MCF 10A (cell line): ENCODE measurements at regions not wholly inside any gene's neighbourhood (a gene's known extent, or its start where the extent isn't known, plus 50 kb on each side); places are given as distances from the start of the nearest gene placed in this dataset.

Experiments used
- BruUV-seq: library from RNA; stranded (reverse); fragments of 400-500 nt; replicated peaks from 2 replicates; lab custom pipeline; 2021; lab: Mats Ljungman, UMichigan
- CTCF ChIA-PET: fragments of 300-600 bp; sonication (Branson Sonifier 250); formaldehyde crosslinking; extraction: SDS; loops from one replicate; lab custom pipeline; 2021; ENCODE audit warnings: antibody characterized with exemption, inconsistent platforms; lab: Yijun Ruan, JAX
- POLR2A ChIA-PET: fragments of 300-600, 350-650 bp; sonication (Branson Sonifier 250); formaldehyde crosslinking; extraction: SDS; loops from one replicate; lab custom pipeline; 2020; ENCODE audit warnings: antibody characterized with exemption, inconsistent platforms; lab: Yijun Ruan, JAX
- DNase-seq: peaks from one replicate; pipeline ENCODE4 v3.0.0-alpha.2; 2018; ENCODE audit not compliant: unreplicated experiment
- H3K27ac Mint-ChIP-seq: one replicate; pipeline ENCODE4 v1.8.0; 2022; ENCODE audit warnings: mild to moderate bottlenecking, low read depth, mixed read lengths; ENCODE audit not compliant: unreplicated experiment
- H3K27me3 Mint-ChIP-seq: one replicate; pipeline ENCODE4 v1.8.0; 2022; ENCODE audit warnings: mixed read lengths; ENCODE audit not compliant: insufficient read depth, unreplicated experiment
- H3K36me3 Mint-ChIP-seq: one replicate; pipeline ENCODE4 v1.8.0; 2022; ENCODE audit warnings: mild to moderate bottlenecking, moderate library complexity, mixed read lengths; ENCODE audit not compliant: insufficient read depth, unreplicated experiment
- H3K4me1 Mint-ChIP-seq: one replicate; pipeline ENCODE4 v1.8.0; 2022; ENCODE audit warnings: mixed read lengths; ENCODE audit not compliant: insufficient read depth, unreplicated experiment
- H3K4me3 Mint-ChIP-seq: one replicate; pipeline ENCODE4 v1.8.0; 2022; ENCODE audit warnings: mild to moderate bottlenecking, moderate library complexity, mixed read lengths; ENCODE audit not compliant: unreplicated experiment
- H3K9me3 Mint-ChIP-seq: one replicate; pipeline ENCODE4 v1.8.0; 2022; ENCODE audit warnings: mixed read lengths; ENCODE audit not compliant: unreplicated experiment
- CTCF ChIP-seq: fragments of 200-600 bp; IDR thresholded peaks from one replicate; pipeline ENCODE4 v1.8.0; 2022; ENCODE audit warnings: antibody characterized with exemption, mild to moderate bottlenecking; ENCODE audit not compliant: unreplicated experiment
- intact Hi-C: fragments of 100-400 bp; cut with micrococcal nuclease; formaldehyde crosslinking; loops from 2 replicates; pipeline ENCODE4 v1.14.1; 2022

- no peak for TF ChIP-seq CTCF
- POLR2A ChIA-PET, result no interaction called here
- Mint-ChIP-seq H3K27ac (no peak overlapping the region), H3K4me1 (no peaks in the 10 kb centered on the region), H3K4me3 (no peak overlapping the region), H3K27me3 (no peaks in the 10 kb centered on the region), H3K36me3 (no peaks in the 10 kb centered on the region), H3K9me3 (peaks cover 58% of the 10 kb centered on the region)
- CTCF ChIA-PET, result no interaction called here
- intact Hi-C loops, result no loop called here
- BruUV-seq, result no TSS peak
- DNase-seq, result no peak
Observed at GRCh38 chr16:62597875-62598274, 561.6 kb upstream of the CDH8 start.

GRCh38 chr16:62596584-62596983 lies 560.3 kb upstream of the CDH8 start:
- H3K4me3 Mint-ChIP-seq, result no peak overlapping the region
- CTCF ChIA-PET, result no interaction called here
- no peaks in the 10 kb centered on the region for H3K27me3 Mint-ChIP-seq
- DNase-seq, result no peak
- TF ChIP-seq CTCF, result no peak
- no peak overlapping the region for H3K27ac Mint-ChIP-seq
- no peaks in the 10 kb centered on the region for H3K36me3 Mint-ChIP-seq
- no TSS peak for BruUV-seq
- intact Hi-C loops, result no loop called here
- H3K9me3 Mint-ChIP-seq, result peaks cover 46% of the 10 kb centered on the region
- POLR2A ChIA-PET, result interaction anchor here (0.7 kb wide), 1 partner anchor 251 kb away, joined by 4 read pairs; no protein-coding TSS in a partner anchor
- H3K4me1 Mint-ChIP-seq, result no peaks in the 10 kb centered on the region

GRCh38 chr16:62596125-62596524 lies 559.9 kb upstream of the CDH8 start:
- no peak for DNase-seq
- no peaks in the 10 kb centered on the region for H3K27me3 Mint-ChIP-seq
- TF ChIP-seq CTCF, result no peak
- intact Hi-C loops, result no loop called here
- peaks cover 41% of the 10 kb centered on the region for H3K9me3 Mint-ChIP-seq
- H3K4me3 Mint-ChIP-seq, result no peak overlapping the region
- no peak overlapping the region for H3K27ac Mint-ChIP-seq
- POLR2A ChIA-PET, result interaction anchor here (0.7 kb wide), 1 partner anchor 251 kb away, joined by 4 read pairs; no protein-coding TSS in a partner anchor
- BruUV-seq, result no TSS peak
- no peaks in the 10 kb centered on the region for H3K36me3 Mint-ChIP-seq
- no peaks in the 10 kb centered on the region for H3K4me1 Mint-ChIP-seq
- CTCF ChIA-PET, result no interaction called here

GRCh38 chr16:62586128-62586862 lies 550.1 kb upstream of the CDH8 start:
- Mint-ChIP-seq H3K4me3 (no peak overlapping the region), H3K27me3 (no peaks in the 10 kb centered on the region), H3K9me3 (peaks cover 39% of the 10 kb centered on the region), H3K27ac (no peak overlapping the region), H3K4me1 (no peaks in the 10 kb centered on the region), H3K36me3 (no peaks in the 10 kb centered on the region)
- DNase-seq, result no peak
- intact Hi-C loops, result no loop called here
- TF ChIP-seq CTCF, result no peak
- ChIA-PET CTCF (interaction anchor here (0.6 kb wide), 1 partner anchor 95 kb away, joined by 3 read pairs; no protein-coding TSS in a partner anchor), POLR2A (no interaction called here)
- no TSS peak for BruUV-seq
